NCI-H187 (cell line): ENCODE measurements at regions not wholly inside any gene's neighbourhood (a gene's known extent, or its start where the extent isn't known, plus 50 kb on each side); places are given as distances from the start of the nearest gene placed in this dataset.
"Not testable (repeated sequence)": the region's sequence is repeated elsewhere in the genome, so short reads cannot be mapped to it uniquely, and the experiment has no call there.

Experiments
- DNase-seq, 2 experiments: peaks; one replicate each; lab custom pipeline; 2025; lab: John Stamatoyannopoulos, UW

- no peak for DNase-seq
Measured at GRCh38 chr1:14260480-14260879, 338.0 kb upstream of the KAZN start.

GRCh38 chr1:14261395-14261794 is 337.1 kb upstream of the KAZN start:
- no peak for DNase-seq

GRCh38 chr1:14262637-14263036 is 335.8 kb upstream of the KAZN start:
- DNase-seq, result no peak

- no peak for DNase-seq
Measured at GRCh38 chr1:14263225-14263624, 335.3 kb upstream of the KAZN start.

GRCh38 chr1:14263671-14264070 is 334.8 kb upstream of the KAZN start:
- DNase-seq, result no peak

- no peak for DNase-seq
Measured at GRCh38 chr1:14265495-14265894, 333.0 kb upstream of the KAZN start.

- no peak for DNase-seq
Measured at GRCh38 chr1:14267991-14268390, 330.5 kb upstream of the KAZN start.

GRCh38 chr1:14270821-14271220 is 327.7 kb upstream of the KAZN start:
- DNase-seq, result no peak

- DNase-seq, result no peak
Measured at GRCh38 chr1:14273811-14274210, 324.7 kb upstream of the KAZN start.

GRCh38 chr1:14279891-14280290 is 318.6 kb upstream of the KAZN start:
- DNase-seq, result not testable (repeated sequence)

GRCh38 chr1:14280909-14281308 is 317.6 kb upstream of the KAZN start:
- no peak for DNase-seq

- no peak for DNase-seq
Measured at GRCh38 chr1:14281412-14281811, 317.1 kb upstream of the KAZN start.

GRCh38 chr1:14282707-14283106 is 315.8 kb upstream of the KAZN start:
- DNase-seq, result no peak

GRCh38 chr1:14285238-14285637 is 313.2 kb upstream of the KAZN start:
- DNase-seq, result no peak

GRCh38 chr1:14291182-14291581 is 307.3 kb upstream of the KAZN start:
- peak; percentile 17 to 29 for DNase-seq

- DNase-seq, result no peak
Measured at GRCh38 chr1:14292520-14292919, 306.0 kb upstream of the KAZN start.

GRCh38 chr1:14294006-14294405 is 304.5 kb upstream of the KAZN start:
- no peak for DNase-seq

- no peak for DNase-seq
Measured at GRCh38 chr1:14294860-14295536, 303.5 kb upstream of the KAZN start.

- DNase-seq, result no peak
Measured at GRCh38 chr1:14296795-14297194, 301.7 kb upstream of the KAZN start.

GRCh38 chr1:14297356-14297755 is 301.1 kb upstream of the KAZN start:
- no peak for DNase-seq

- DNase-seq, result no peak
Measured at GRCh38 chr1:14298806-14299205, 299.7 kb upstream of the KAZN start.

GRCh38 chr1:14300991-14301703 is 297.3 kb upstream of the KAZN start:
- DNase-seq, result no peak

- DNase-seq, result no peak
Measured at GRCh38 chr1:14301704-14302024, 296.8 kb upstream of the KAZN start.

GRCh38 chr1:14302025-14302424 is 296.5 kb upstream of the KAZN start:
- no peak for DNase-seq
